Endothelial cell of umbilical vein (primary cell): ENCODE measurements at regions not wholly inside any gene's neighbourhood (a gene's known extent, or its start where the extent isn't known, plus 50 kb on each side); places are given as distances from the start of the nearest gene placed in this dataset.

Experiments used
- BruUV-seq: library from RNA; stranded (reverse); fragments of 400-500 nt; replicated peaks from 2 replicates; lab custom pipeline; 2021; lab: Mats Ljungman, UMichigan
- CTCF ChIA-PET: fragments of 300-600, 350-600 bp; sonication (Branson Sonifier 250); formaldehyde crosslinking; loops from one replicate; lab custom pipeline; 2021; ENCODE audit warnings: antibody characterized with exemption, inconsistent platforms; lab: Charles Lee
- POLR2A ChIA-PET: fragments of 300-600, 350-600 bp; sonication (Branson Sonifier 250); formaldehyde crosslinking; loops from one replicate; lab custom pipeline; 2021; ENCODE audit warnings: antibody characterized with exemption, inconsistent platforms; lab: Charles Lee
- DNase-seq: peaks from one replicate; pipeline ENCODE4 v3.0.0-alpha.2; 2011; ENCODE audit warnings: low read depth, low spot score
- FAIRE-seq: peaks from 2 replicates; lab custom pipeline; 2011; peaks lifted over from hg19 to GRCh38; lab: Jason Lieb, UNC
- H2AFZ ChIP-seq: 2 replicates; pipeline ENCODE4 v1.6.0; 2012; ENCODE audit warnings: low read depth, low read length, control low read depth, inconsistent platforms
- H3K27ac ChIP-seq: 2 replicates; pipeline ENCODE4 v1.5.1; 2011; ENCODE audit warnings: low read depth, mild to moderate bottlenecking, control low read depth, low read length, moderate library complexity; ENCODE audit not compliant: insufficient read depth
- H3K27me3 ChIP-seq, 2 experiments: 2 replicates each; pipeline versions ENCODE4 v1.6.0 to v1.6.1; 2011; ENCODE audit warnings: low read length in 2 of 2, mixed read lengths in 1 of 2; ENCODE audit not compliant: control insufficient read depth in 2 of 2, insufficient read depth in 2 of 2
- H3K36me3 ChIP-seq, 2 experiments: 2 replicates in 1 of 2; 3 replicates in 1 of 2; pipeline ENCODE4 v1.5.1; 2011; ENCODE audit warnings: low read length in 2 of 2, mild to moderate bottlenecking in 1 of 2, moderate library complexity in 1 of 2; ENCODE audit not compliant: control insufficient read depth in 2 of 2, insufficient read depth in 2 of 2; ENCODE audit errors: extremely low read depth in 1 of 2
- H3K4me1 ChIP-seq: 3 replicates; pipeline ENCODE4 v1.5.1; 2011; ENCODE audit warnings: mild to moderate bottlenecking, low read length; ENCODE audit not compliant: control insufficient read depth, insufficient read depth; ENCODE audit errors: extremely low read depth
- H3K4me2 ChIP-seq: 2 replicates; pipeline ENCODE4 v1.6.1; 2011; ENCODE audit warnings: low read length, control low read depth, mixed read lengths; ENCODE audit not compliant: insufficient read depth
- H3K4me3 ChIP-seq, 3 experiments: fragments of 200-600 bp in 1 of 3; sonication (generic), shearing (Covaris generic) in 1 of 3; replicated peaks in 1 of 3; 2 replicates each; pipeline ENCODE4 v1.5.1; 2011 to 2016; ENCODE audit warnings: control low read depth in 3 of 3, low read length in 3 of 3, mild to moderate bottlenecking in 2 of 3, inconsistent platforms in 1 of 3, low read depth in 1 of 3, moderate library complexity in 1 of 3; ENCODE audit not compliant: insufficient read depth in 1 of 3
- H3K79me2 ChIP-seq: 2 replicates; pipeline ENCODE4 v1.6.0; 2012; ENCODE audit warnings: low read length, inconsistent platforms; ENCODE audit not compliant: control insufficient read depth, insufficient read depth
- H3K9ac ChIP-seq: replicated peaks from 2 replicates; pipeline ENCODE3; 2011; ENCODE audit warnings: low read length, control low read depth; ENCODE audit not compliant: insufficient read depth; ENCODE audit errors: extremely low read depth
- H3K9me1 ChIP-seq: replicated peaks from 3 replicates; pipeline ENCODE4 v1.6.0; 2011; ENCODE audit warnings: mild to moderate bottlenecking, low read length; ENCODE audit not compliant: control insufficient read depth, insufficient read depth; ENCODE audit errors: extremely low read depth
- H3K9me3 ChIP-seq: replicated peaks from 2 replicates; pipeline ENCODE4 v1.5.1; 2012; ENCODE audit warnings: low read length, inconsistent platforms; ENCODE audit not compliant: control insufficient read depth, insufficient read depth
- H4K20me1 ChIP-seq: replicated peaks from 2 replicates; pipeline ENCODE3; 2011; ENCODE audit warnings: mild to moderate bottlenecking, low read length; ENCODE audit not compliant: control insufficient read depth, insufficient read depth; ENCODE audit errors: extremely low read depth
- CTCF ChIP-seq, 2 donors: IDR thresholded peaks; 1 replicate in 1 of 2; 2 replicates in 1 of 2; pipeline ENCODE4 v1.5.1; 2011; ENCODE audit warnings: low read length in 2 of 2, mild to moderate bottlenecking in 2 of 2, moderate library complexity in 2 of 2, control low read depth in 1 of 2, inconsistent platforms in 1 of 2, low read depth in 1 of 2; ENCODE audit not compliant: insufficient read depth in 1 of 2; ENCODE audit errors: extremely low read depth in 1 of 2
- EZH2 ChIP-seq: IDR thresholded peaks from 2 replicates; pipeline ENCODE4 v1.6.1; 2012; ENCODE audit warnings: borderline replicate concordance, low read depth, mild to moderate bottlenecking, moderate library complexity, low read length, inconsistent platforms; ENCODE audit not compliant: severe bottlenecking
- FOS ChIP-seq: IDR thresholded peaks from 2 replicates; pipeline ENCODE4 v1.6.1; 2011; ENCODE audit warnings: mild to moderate bottlenecking, low read length, moderate library complexity, borderline replicate concordance; ENCODE audit not compliant: insufficient read depth
- GATA2 ChIP-seq: IDR thresholded peaks from 2 replicates; pipeline ENCODE4 v1.7.0; 2011; ENCODE audit warnings: low read depth, mild to moderate bottlenecking, moderate library complexity, mixed read lengths, low read length; ENCODE audit not compliant: insufficient read length, insufficient read depth
- MAX ChIP-seq: IDR thresholded peaks from 2 replicates; pipeline ENCODE4 v1.6.1; 2011; ENCODE audit not compliant: insufficient read depth, insufficient read length
- MYC ChIP-seq: IDR thresholded peaks from one replicate; pipeline ENCODE4 v1.6.1; 2011; ENCODE audit warnings: mild to moderate bottlenecking, low read depth, low read length
- POLR2A ChIP-seq: IDR thresholded peaks from 2 replicates; pipeline ENCODE4 v1.6.1; 2012; ENCODE audit warnings: low read depth, mild to moderate bottlenecking, control low read depth, low read length
- POLR2AphosphoS5 ChIP-seq: IDR thresholded peaks from 2 replicates; pipeline ENCODE4 v1.6.1; 2012; ENCODE audit warnings: low read depth, mild to moderate bottlenecking, control low read depth, low read length, moderate library complexity; ENCODE audit not compliant: insufficient read depth
- dilution Hi-C: fragments of 300-500 bp; cut with MboI; formaldehyde crosslinking; loops from one replicate; pipeline ENCODE4 v1.15.0; 2019; ENCODE audit warnings: low sequenced_read_pairs; ENCODE audit not compliant: extremely low pct_ligation_motif_present
- intact Hi-C: fragments of 100-400 bp; cut with micrococcal nuclease; formaldehyde crosslinking; loops from one replicate; pipeline ENCODE4 v1.10.0; 2022

- Histone ChIP-seq H3K9me1 (no peaks in the 10 kb centered on the region), H3K4me3 (no peak overlapping the region), H4K20me1 (no peaks in the 10 kb centered on the region), H3K4me1 (no peaks in the 10 kb centered on the region), H3K27ac (no peak overlapping the region), H2AFZ (no peak overlapping the region), H3K4me2 (no peak overlapping the region), H3K27me3 (no peaks in the 10 kb centered on the region), H3K36me3 (no peaks in the 10 kb centered on the region), H3K79me2 (no peaks in the 10 kb centered on the region), H3K9ac (no peak overlapping the region), H3K9me3 (no peaks in the 10 kb centered on the region)
- ChIA-PET CTCF (interaction anchor here (0.9 kb wide), 1 partner anchor 13 kb away, joined by 3 read pairs; no protein-coding TSS in a partner anchor), POLR2A (no interaction called here)
- no TSS peak for BruUV-seq
- intact Hi-C loops (no loop called here), dilution Hi-C loops (no loop called here)
- FAIRE-seq (no peak), DNase-seq (no peak)
- TF ChIP-seq MAX (no peak), FOS (no peak), GATA2 (no peak), EZH2 (no peak)
Observed at GRCh38 chr9:12989669-12990068, 214.8 kb downstream of the LURAP1L start.

DNA sequence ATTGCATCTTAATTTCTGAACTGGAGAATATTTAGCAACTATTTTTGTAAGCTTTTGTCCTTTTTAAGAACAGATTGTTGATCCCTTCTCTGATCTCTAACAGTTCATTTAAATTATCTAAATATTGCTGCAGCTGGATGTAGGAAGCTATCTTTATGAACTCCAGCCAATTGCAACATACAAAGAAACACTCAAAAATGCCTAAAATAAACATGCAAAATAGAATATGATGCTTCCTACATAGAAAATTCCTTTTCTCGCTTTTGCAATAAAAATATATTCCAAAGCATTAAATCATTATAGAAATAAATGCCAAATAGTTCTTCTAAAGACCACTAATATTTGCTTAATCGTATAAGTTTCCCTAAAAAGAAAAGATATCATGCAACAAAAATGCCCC is 218.6 kb downstream of the LURAP1L start:
- H3K36me3 ChIP-seq: no peaks in the 10 kb centered on the region
- H3K9me1 ChIP-seq: no peaks in the 10 kb centered on the region
- BruUV-seq: no TSS peak
- H4K20me1 ChIP-seq: no peaks in the 10 kb centered on the region
- H3K9me3 ChIP-seq: no peaks in the 10 kb centered on the region
- POLR2A ChIA-PET: no interaction called here
- FAIRE-seq: no peak
- no peak for TF ChIP-seq MYC
- TF ChIP-seq POLR2AphosphoS5: no peak
- TF ChIP-seq CTCF (IDR thresholded peaks at IDR 0.05; ENCODE audit: extremely low read depth in 1 of 2, insufficient read depth in 1 of 2, low read depth in 1 of 2, low read length in 2 of 2): no peak
- TF ChIP-seq POLR2A: no peak
- TF ChIP-seq GATA2: no peak
- no peak overlapping the region for H3K9ac ChIP-seq
- intact Hi-C loops: no loop called here
- H3K27me3 ChIP-seq: no peaks in the 10 kb centered on the region
- dilution Hi-C loops: no loop called here
- no peaks in the 10 kb centered on the region for H3K79me2 ChIP-seq
- no peak overlapping the region for H3K27ac ChIP-seq
- H2AFZ ChIP-seq: no peak overlapping the region
- CTCF ChIA-PET: no interaction called here
- no peak overlapping the region for H3K4me3 ChIP-seq
- H3K4me2 ChIP-seq: no peak overlapping the region
- no peaks in the 10 kb centered on the region for H3K4me1 ChIP-seq
- no peak for DNase-seq
